IgD-negative memory B cell (primary cell): ENCODE measurements at regions not wholly inside any gene's neighbourhood (a gene's known extent, or its start where the extent isn't known, plus 50 kb on each side); places are given as distances from the start of the nearest gene placed in this dataset.

Experiments
- H3K27ac Mint-ChIP-seq, 3 donors: one replicate each; pipeline ENCODE4 v1.8.0; 2020 to 2022; ENCODE audit warnings: mild to moderate bottlenecking in 3 of 3, mixed read lengths in 3 of 3, moderate library complexity in 1 of 3
- H3K27me3 Mint-ChIP-seq: one replicate; pipeline ENCODE4 v1.8.0; 2021; ENCODE audit warnings: mixed read lengths
- H3K36me3 Mint-ChIP-seq: one replicate; pipeline ENCODE4 v1.8.0; 2020; ENCODE audit warnings: mild to moderate bottlenecking, mixed read lengths
- H3K4me1 Mint-ChIP-seq, 3 donors: one replicate each; pipeline ENCODE4 v1.8.0; 2020 to 2022; ENCODE audit warnings: mixed read lengths in 3 of 3, mild to moderate bottlenecking in 1 of 3
- H3K4me3 Mint-ChIP-seq, 4 donors: one replicate each; pipeline ENCODE4 v1.8.0; 2020 to 2022; ENCODE audit warnings: mild to moderate bottlenecking in 4 of 4, mixed read lengths in 4 of 4, moderate library complexity in 3 of 4
- H3K9me3 Mint-ChIP-seq, 3 donors: one replicate each; pipeline ENCODE4 v1.8.0; 2020 to 2021; ENCODE audit warnings: mixed read lengths in 3 of 3, mild to moderate bottlenecking in 1 of 3

DNA sequence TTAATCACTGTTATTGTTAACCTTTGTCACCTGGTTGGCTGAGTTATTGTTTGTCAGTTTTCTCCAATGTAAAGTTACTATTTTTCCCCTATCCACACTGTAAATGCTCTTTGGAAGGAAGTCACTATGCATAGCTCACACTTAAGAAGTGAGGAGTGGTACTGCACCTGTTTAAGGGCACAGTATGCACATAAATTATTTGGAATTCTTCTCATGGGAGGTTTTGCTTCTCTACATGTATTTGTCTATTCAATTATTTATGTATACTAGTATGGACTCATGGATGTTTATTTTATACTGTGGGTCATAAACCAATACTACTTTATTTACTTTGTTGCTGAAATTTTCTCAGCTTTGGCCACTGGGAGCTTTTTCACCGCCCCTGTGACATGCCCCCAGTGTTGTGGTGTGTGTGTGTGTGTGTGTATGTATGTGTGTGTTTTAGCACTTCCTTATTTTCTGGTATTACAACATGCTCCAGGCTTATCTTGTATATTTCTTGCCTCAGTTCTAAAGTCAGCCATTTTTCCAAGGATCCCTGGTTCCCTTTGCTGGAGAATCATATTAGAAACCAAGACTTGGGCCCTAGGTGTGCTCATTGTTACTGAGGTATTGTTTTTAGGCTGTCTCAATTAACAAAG lies 290.5 kb downstream of the KBTBD8 start:
- Mint-ChIP-seq H3K4me3 (no peak overlapping the region), H3K27me3 (no peaks in the 10 kb centered on the region), H3K36me3 (peaks cover 1% of the 10 kb centered on the region), H3K4me1 (peaks cover 3 to 6% (median 6%) of the 10 kb centered on the region in 3 donors), H3K9me3 (no peaks in the 10 kb centered on the region), H3K27ac (no peak overlapping the region)

- Mint-ChIP-seq H3K36me3 (peaks cover 1% of the 10 kb centered on the region), H3K27me3 (no peaks in the 10 kb centered on the region), H3K4me3 (no peak overlapping the region), H3K27ac (no peak overlapping the region), H3K9me3 (no peaks in the 10 kb centered on the region), H3K4me1 (peaks cover 3 to 6% (median 6%) of the 10 kb centered on the region in 3 donors)
Observed at GRCh38 chr3:67289626-67290025, 291.5 kb downstream of the KBTBD8 start.

GRCh38 chr3:67290438-67290837 lies 292.3 kb downstream of the KBTBD8 start:
- no peaks in the 10 kb centered on the region for H3K27me3 Mint-ChIP-seq
- peaks cover 1% of the 10 kb centered on the region for H3K36me3 Mint-ChIP-seq
- H3K9me3 Mint-ChIP-seq = no peaks in the 10 kb centered on the region
- no peak overlapping the region for H3K27ac Mint-ChIP-seq
- H3K4me1 Mint-ChIP-seq = peaks cover 3 to 6% (median 6%) of the 10 kb centered on the region in 3 donors
- H3K4me3 Mint-ChIP-seq = no peak overlapping the region

DNA sequence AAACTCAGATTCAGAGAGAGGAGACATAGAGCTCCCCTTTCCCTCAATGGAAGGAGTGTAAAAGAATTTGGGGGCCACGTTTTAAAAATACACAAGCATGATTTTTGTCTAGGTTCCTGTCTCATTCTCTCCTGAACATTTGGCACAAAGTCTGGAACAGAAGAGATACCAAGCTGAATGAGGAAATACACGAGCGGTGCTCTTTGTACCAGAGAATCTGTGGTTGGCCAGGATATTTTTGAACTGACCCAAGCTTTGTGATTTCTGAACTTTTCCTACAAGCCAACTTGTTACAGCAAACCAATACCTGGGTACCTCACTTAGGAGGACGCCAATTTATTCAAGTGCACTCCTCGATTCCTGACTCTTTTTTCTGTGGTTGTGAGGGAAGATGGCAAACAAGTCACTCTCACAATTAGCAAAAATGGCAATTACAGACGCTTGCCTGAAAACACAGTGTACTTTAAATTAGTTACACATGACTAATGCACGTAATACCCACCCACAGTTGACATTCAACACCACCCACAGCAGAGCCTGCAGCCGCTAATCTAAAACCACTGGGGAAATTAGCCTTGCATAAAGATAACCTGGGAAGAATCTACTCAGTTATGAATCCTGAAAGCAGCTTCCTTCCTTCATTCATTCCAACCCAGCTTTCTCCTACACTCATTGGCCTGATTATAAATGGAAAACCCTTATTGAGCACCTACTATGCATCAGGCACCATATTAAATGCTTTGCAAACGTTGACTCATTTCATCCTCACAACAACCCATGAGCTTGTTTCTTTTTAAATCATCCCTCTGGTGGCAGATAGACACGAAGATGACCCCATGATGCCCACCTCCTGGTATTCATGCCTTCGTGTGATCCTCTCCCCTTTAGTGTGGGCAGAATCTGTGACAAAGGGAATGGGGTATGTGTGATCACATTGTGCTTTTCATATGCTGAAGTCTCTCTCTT lies 293.5 kb downstream of the KBTBD8 start:
- Mint-ChIP-seq H3K4me3 (no peak overlapping the region), H3K27me3 (no peaks in the 10 kb centered on the region), H3K27ac (no peak overlapping the region), H3K4me1 (peaks cover 3 to 6% (median 6%) of the 10 kb centered on the region in 3 donors), H3K36me3 (peaks cover 1% of the 10 kb centered on the region), H3K9me3 (no peaks in the 10 kb centered on the region)

DNA sequence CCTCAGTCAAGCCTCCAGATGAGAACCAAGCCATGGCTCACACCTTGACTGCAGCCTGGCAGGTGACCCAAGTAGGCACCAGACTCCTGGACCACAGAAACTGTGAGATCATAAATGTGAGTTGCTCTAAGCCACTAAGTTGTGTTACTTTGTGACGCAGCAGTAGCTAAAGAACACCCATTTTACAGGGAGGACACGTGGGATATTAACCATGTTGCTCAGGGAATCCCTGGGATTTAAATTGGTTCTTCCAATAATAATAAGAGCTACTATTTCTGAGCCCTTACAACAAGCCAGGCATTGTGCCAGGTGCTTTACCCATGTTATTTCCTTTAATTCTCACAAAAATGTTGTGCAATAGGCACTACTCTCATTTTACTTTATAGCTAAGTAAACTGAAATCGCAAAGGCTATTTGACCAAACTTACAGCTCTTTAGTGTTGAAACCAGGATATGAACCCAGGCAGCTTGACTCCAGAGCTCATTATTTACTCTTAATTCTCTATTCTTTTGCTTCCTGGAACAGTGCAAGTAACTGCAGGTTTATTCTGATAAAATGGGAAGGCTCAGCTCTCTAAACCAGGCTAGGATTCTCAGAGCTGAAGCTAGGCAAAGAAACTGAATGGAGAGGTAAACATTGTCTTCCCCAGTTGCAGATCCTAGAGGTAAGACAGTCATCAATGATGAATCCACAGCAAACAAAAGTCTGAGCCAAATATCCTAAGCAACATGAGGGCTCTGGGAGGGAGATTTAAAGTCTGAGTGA lies 294.4 kb downstream of the KBTBD8 start:
- peaks cover 3 to 6% (median 6%) of the 10 kb centered on the region in 3 donors for H3K4me1 Mint-ChIP-seq
- H3K27ac Mint-ChIP-seq = no peak overlapping the region
- H3K27me3 Mint-ChIP-seq = no peaks in the 10 kb centered on the region
- H3K36me3 Mint-ChIP-seq = peaks cover 1% of the 10 kb centered on the region
- H3K4me3 Mint-ChIP-seq = no peak overlapping the region
- H3K9me3 Mint-ChIP-seq = no peaks in the 10 kb centered on the region

DNA sequence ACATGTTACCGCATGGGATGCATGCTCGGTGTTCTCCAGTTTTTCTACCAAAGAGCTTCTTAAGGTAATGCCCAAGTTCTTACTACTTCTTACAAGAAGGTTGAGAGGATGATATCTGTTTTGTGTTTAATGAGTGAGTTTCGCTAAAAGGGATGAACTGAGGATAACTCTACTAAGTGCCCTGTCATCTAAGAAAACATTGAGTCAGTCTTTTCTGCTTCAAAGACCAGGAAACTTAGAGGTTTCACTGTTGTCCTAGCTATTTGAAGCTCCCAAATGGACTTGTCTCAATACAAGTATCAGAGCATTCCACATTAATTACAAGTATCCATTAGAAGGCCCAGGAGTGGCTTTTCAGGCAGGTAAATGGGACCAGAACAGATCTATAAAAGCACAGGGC lies 296.2 kb downstream of the KBTBD8 start:
- H3K27ac Mint-ChIP-seq = no peak overlapping the region
- H3K4me3 Mint-ChIP-seq = no peak overlapping the region
- peaks cover 1% of the 10 kb centered on the region for H3K36me3 Mint-ChIP-seq
- H3K27me3 Mint-ChIP-seq = no peaks in the 10 kb centered on the region
- peaks cover 3 to 6% (median 6%) of the 10 kb centered on the region in 3 donors for H3K4me1 Mint-ChIP-seq
- no peaks in the 10 kb centered on the region for H3K9me3 Mint-ChIP-seq

- Mint-ChIP-seq H3K36me3 (peaks cover 1% of the 10 kb centered on the region), H3K27me3 (no peaks in the 10 kb centered on the region), H3K4me1 (no peaks in the 10 kb centered on the region), H3K27ac (no peak overlapping the region), H3K9me3 (no peaks in the 10 kb centered on the region), H3K4me3 (no peak overlapping the region)
Observed at GRCh38 chr3:67296039-67296892, 298.2 kb downstream of the KBTBD8 start.

- H3K4me3 Mint-ChIP-seq = no peak overlapping the region
- H3K9me3 Mint-ChIP-seq = no peaks in the 10 kb centered on the region
- no peaks in the 10 kb centered on the region for H3K4me1 Mint-ChIP-seq
- H3K27ac Mint-ChIP-seq = no peak overlapping the region
- H3K36me3 Mint-ChIP-seq = peaks cover 1% of the 10 kb centered on the region
- no peaks in the 10 kb centered on the region for H3K27me3 Mint-ChIP-seq
Observed at GRCh38 chr3:67297715-67298475, 299.8 kb downstream of the KBTBD8 start.

DNA sequence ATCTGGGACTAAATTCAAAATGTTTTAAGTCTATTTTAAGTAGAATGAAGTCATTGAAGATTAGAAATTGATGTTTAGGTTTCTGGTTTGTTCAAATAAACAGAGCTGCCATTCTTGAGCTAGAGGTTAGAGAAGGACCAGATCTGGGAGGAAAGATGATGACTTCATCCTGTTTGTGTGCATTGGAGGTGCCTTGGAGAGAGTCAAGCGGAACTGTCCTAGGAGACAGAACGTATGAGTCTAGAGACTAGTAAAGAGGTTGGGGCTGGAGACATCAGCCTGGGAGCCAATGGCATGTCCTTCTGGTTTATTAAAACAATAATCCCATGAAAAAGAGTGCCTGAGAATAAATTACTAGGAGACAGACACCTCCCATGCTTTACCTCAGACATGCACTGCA lies 303.4 kb downstream of the KBTBD8 start:
- H3K9me3 Mint-ChIP-seq = no peaks in the 10 kb centered on the region
- no peaks in the 10 kb centered on the region for H3K4me1 Mint-ChIP-seq
- H3K36me3 Mint-ChIP-seq = no peaks in the 10 kb centered on the region
- no peak overlapping the region for H3K4me3 Mint-ChIP-seq
- no peak overlapping the region for H3K27ac Mint-ChIP-seq
- no peaks in the 10 kb centered on the region for H3K27me3 Mint-ChIP-seq

- no peaks in the 10 kb centered on the region for H3K4me1 Mint-ChIP-seq
- no peaks in the 10 kb centered on the region for H3K36me3 Mint-ChIP-seq
- no peaks in the 10 kb centered on the region for H3K27me3 Mint-ChIP-seq
- no peak overlapping the region for H3K4me3 Mint-ChIP-seq
- H3K27ac Mint-ChIP-seq = no peak overlapping the region
- H3K9me3 Mint-ChIP-seq = no peaks in the 10 kb centered on the region
Observed at GRCh38 chr3:67302489-67302888, 304.4 kb downstream of the KBTBD8 start.

GRCh38 chr3:67305160-67305559 lies 307.1 kb downstream of the KBTBD8 start:
- Mint-ChIP-seq H3K4me3 (no peak overlapping the region), H3K9me3 (no peaks in the 10 kb centered on the region), H3K36me3 (no peaks in the 10 kb centered on the region), H3K27me3 (no peaks in the 10 kb centered on the region), H3K4me1 (no peaks in the 10 kb centered on the region), H3K27ac (no peak overlapping the region)

- no peaks in the 10 kb centered on the region for H3K36me3 Mint-ChIP-seq
- H3K27me3 Mint-ChIP-seq = no peaks in the 10 kb centered on the region
- H3K27ac Mint-ChIP-seq = no peak overlapping the region
- H3K9me3 Mint-ChIP-seq = no peaks in the 10 kb centered on the region
- no peak overlapping the region for H3K4me3 Mint-ChIP-seq
- no peaks in the 10 kb centered on the region for H3K4me1 Mint-ChIP-seq
Observed at GRCh38 chr3:67305922-67306321, 307.8 kb downstream of the KBTBD8 start.

- H3K9me3 Mint-ChIP-seq = no peaks in the 10 kb centered on the region
- no peaks in the 10 kb centered on the region for H3K4me1 Mint-ChIP-seq
- H3K36me3 Mint-ChIP-seq = peaks cover 2% of the 10 kb centered on the region
- no peak overlapping the region for H3K27ac Mint-ChIP-seq
- H3K27me3 Mint-ChIP-seq = no peaks in the 10 kb centered on the region
- H3K4me3 Mint-ChIP-seq = no peak overlapping the region
Observed at GRCh38 chr3:67311440-67311839, 313.3 kb downstream of the KBTBD8 start.

- peaks cover 2% of the 10 kb centered on the region for H3K36me3 Mint-ChIP-seq
- no peaks in the 10 kb centered on the region for H3K4me1 Mint-ChIP-seq
- no peaks in the 10 kb centered on the region for H3K27me3 Mint-ChIP-seq
- H3K27ac Mint-ChIP-seq = no peak overlapping the region
- no peak overlapping the region for H3K4me3 Mint-ChIP-seq
- H3K9me3 Mint-ChIP-seq = no peaks in the 10 kb centered on the region
Observed at GRCh38 chr3:67312155-67312554, 314.0 kb downstream of the KBTBD8 start.
